A673 (cell line): ENCODE measurements at regions not wholly inside any gene's neighbourhood (a gene's known extent, or its start where the extent isn't known, plus 50 kb on each side); places are given as distances from the start of the nearest gene placed in this dataset.

Experiments used
- BruUV-seq: library from RNA; stranded (reverse); fragments of 400-500 nt; replicated peaks from 2 replicates; lab custom pipeline; 2021; lab: Mats Ljungman, UMichigan
- CTCF ChIA-PET: fragments of 300-600 bp; sonication (Branson Sonifier 250); formaldehyde crosslinking; loops from one replicate; lab custom pipeline; 2022; ENCODE audit warnings: antibody characterized with exemption; lab: Charles Lee
- POLR2A ChIA-PET: fragments of 300-600 bp; sonication (Branson Sonifier 250); formaldehyde crosslinking; loops from one replicate; lab custom pipeline; 2022; ENCODE audit warnings: antibody characterized with exemption; ENCODE audit not compliant: low non-redundant PET; lab: Charles Lee
- DNase-seq: peaks from one replicate; pipeline ENCODE4 v3.0.0-alpha.2; 2015; ENCODE audit warnings: low spot score
- H3K27ac ChIP-seq: fragments of 200-600 bp; sonication (generic); 2 replicates; pipeline ENCODE4 v1.5.1; 2016; ENCODE audit warnings: mixed run types, low read depth, mild to moderate bottlenecking, mixed read lengths, antibody characterized with exemption, low read length; ENCODE audit not compliant: poor library complexity, severe bottlenecking
- H3K27me3 ChIP-seq: fragments of 200-600 bp; sonication (generic); replicated peaks from 2 replicates; pipeline ENCODE4 v1.6.1; 2017; ENCODE audit warnings: mixed run types, low read depth, mild to moderate bottlenecking, mixed read lengths, antibody characterized with exemption, low read length; ENCODE audit not compliant: insufficient read depth, poor library complexity
- H3K36me3 ChIP-seq: fragments of 200-600 bp; sonication (generic); 2 replicates; pipeline ENCODE4 v1.6.1; 2016; ENCODE audit warnings: mixed run types, mild to moderate bottlenecking, mixed read lengths, antibody characterized with exemption, low read length; ENCODE audit not compliant: insufficient read depth, poor library complexity, severe bottlenecking
- H3K4me1 ChIP-seq: fragments of 200-600 bp; sonication (generic); 2 replicates; pipeline ENCODE4 v1.6.1; 2017; ENCODE audit warnings: mixed run types, mild to moderate bottlenecking, mixed read lengths, antibody characterized with exemption, low read length; ENCODE audit not compliant: insufficient read depth, poor library complexity, severe bottlenecking
- H3K4me3 ChIP-seq: fragments of 200-600 bp; sonication (generic); 2 replicates; pipeline ENCODE4 v1.5.1; 2016; ENCODE audit warnings: low read depth, mixed run types, mild to moderate bottlenecking, mixed read lengths, low read length; ENCODE audit not compliant: poor library complexity, severe bottlenecking
- H3K9me3 ChIP-seq: fragments of 200-600 bp; sonication (generic); 2 replicates; pipeline ENCODE4 v1.6.1; 2016; ENCODE audit warnings: mixed run types, low read depth, mild to moderate bottlenecking, mixed read lengths, antibody characterized with exemption, low read length; ENCODE audit not compliant: poor library complexity, severe bottlenecking
- CTCF ChIP-seq: fragments of 300-800, 200-600 bp; sonication (generic); conservative IDR thresholded peaks from 2 replicates; pipeline ENCODE4 v1.5.1; 2017; ENCODE audit warnings: low read depth, mild to moderate bottlenecking, antibody characterized with exemption, low read length, moderate library complexity, mixed read lengths
- EZH2 ChIP-seq: fragments of 200-600 bp; sonication (generic); IDR thresholded peaks from 2 replicates; pipeline ENCODE4 v1.6.1; 2017; ENCODE audit warnings: borderline replicate concordance, low read depth, mild to moderate bottlenecking, mixed read lengths, antibody characterized with exemption, low read length; ENCODE audit not compliant: poor library complexity, severe bottlenecking
- intact Hi-C: fragments of 100-400 bp; cut with micrococcal nuclease; formaldehyde crosslinking; loops from one replicate; pipeline ENCODE4 v1.10.0; 2022; ENCODE audit not compliant: unreplicated experiment

- H3K4me1 ChIP-seq, result no peaks in the 10 kb centered on the region
- H3K36me3 ChIP-seq, result no peaks in the 10 kb centered on the region
- H3K27ac ChIP-seq, result no peak overlapping the region
- TF ChIP-seq EZH2, result no peak
- TF ChIP-seq CTCF, result no peak
- intact Hi-C loops, result no loop called here
- ChIA-PET CTCF (no interaction called here), POLR2A (no interaction called here)
- H3K9me3 ChIP-seq, result no peaks in the 10 kb centered on the region
- no peaks in the 10 kb centered on the region for H3K27me3 ChIP-seq
- H3K4me3 ChIP-seq, result no peak overlapping the region
- BruUV-seq, result no TSS peak
- no peak for DNase-seq
Measured at GRCh38 chr4:77282305-77282704, 125.3 kb downstream of the CCNG2 start.

- DNase-seq, result no peak
- Histone ChIP-seq H3K36me3 (no peaks in the 10 kb centered on the region), H3K27me3 (no peaks in the 10 kb centered on the region), H3K9me3 (no peaks in the 10 kb centered on the region), H3K4me1 (no peaks in the 10 kb centered on the region), H3K27ac (no peak overlapping the region), H3K4me3 (no peak overlapping the region)
- POLR2A ChIA-PET, result no interaction called here
- intact Hi-C loops, result no loop called here
- TF ChIP-seq CTCF (no peak), EZH2 (no peak)
- CTCF ChIA-PET, result no interaction called here
- BruUV-seq, result no TSS peak
Measured at GRCh38 chr4:77284036-77284435, 127.0 kb downstream of the CCNG2 start.

- CTCF ChIA-PET, result no interaction called here
- Histone ChIP-seq H3K27ac (no peak overlapping the region), H3K27me3 (no peaks in the 10 kb centered on the region), H3K4me1 (no peaks in the 10 kb centered on the region), H3K4me3 (no peak overlapping the region), H3K9me3 (no peaks in the 10 kb centered on the region), H3K36me3 (no peaks in the 10 kb centered on the region)
- BruUV-seq, result no TSS peak
- DNase-seq, result no peak
- no peak for TF ChIP-seq CTCF
- TF ChIP-seq EZH2, result no peak
- POLR2A ChIA-PET, result no interaction called here
- intact Hi-C loops, result no loop called here
Measured at GRCh38 chr4:77286906-77287305, 129.9 kb downstream of the CCNG2 start.
